ENCODE measurements at regions not wholly inside any gene's neighbourhood (a gene's known extent, or its start where the extent isn't known, plus 50 kb on each side); places are given as distances from the start of the nearest gene placed in this dataset.

GRCh38 chr1:58204284-58204683 lies 342.2 kb downstream of the OMA1 start:
- TF ChIP-seq SPI1 (IDR thresholded peaks at IDR 0.05; ENCODE audit: borderline replicate concordance, insufficient read depth, low read depth, low read length), result no peak
- no peak for TF ChIP-seq RAD21 (IDR thresholded peaks at IDR 0.05; ENCODE audit: insufficient read depth, low read depth, low read length)
- peak; percentile 3 to 27 (median 27); a peak in 1 of 6 replicates for TF ChIP-seq CTCF (IDR thresholded peaks at IDR 0.05 in 2 of 3, conservative IDR thresholded peaks at IDR 0.05 in 1 of 3; ENCODE audit: control insufficient read depth in 2 of 3, extremely low read depth in 1 of 3, insufficient read depth in 1 of 3, low read depth in 3 of 3, low read length in 3 of 3)
- TF ChIP-seq MEF2A (IDR thresholded peaks at IDR 0.05; ENCODE audit: insufficient read depth, low read depth, low read length), result no peak
- TF ChIP-seq ESRRA (IDR thresholded peaks at IDR 0.05; ENCODE audit: low read length), result no peak
- TF ChIP-seq MYC (IDR thresholded peaks at IDR 0.05; ENCODE audit: insufficient read depth, insufficient read length, insufficient replicate concordance, low read length, severe bottlenecking), result no peak
- no peak for TF ChIP-seq MAX (IDR thresholded peaks at IDR 0.05; ENCODE audit: low read depth, low read length)
- no peak for TF ChIP-seq BMI1 (IDR thresholded peaks at IDR 0.05; ENCODE audit: borderline replicate concordance)
- TF ChIP-seq YY1 (IDR thresholded peaks at IDR 0.05; ENCODE audit: low read depth, low read length), result no peak

Data from GM12878 (cell line).